K562 (cell line): ENCODE measurements at regions not wholly inside any gene's neighbourhood (a gene's known extent, or its start where the extent isn't known, plus 50 kb on each side); places are given as distances from the start of the nearest gene placed in this dataset.
A peak's percentile ranks its signal among the peaks of the same experiment; 100 is the strongest.

Experiments used
- ATAC-seq: fragments of 200-7000 bp; cut with Tn5 transposase; 3 replicates; pipeline ENCODE4 v1.9.1; 2020; ENCODE audit warnings: moderate library complexity
- BruUV-seq: library from RNA; stranded (reverse); fragments of 400-500 nt; replicated peaks from 2 replicates; lab custom pipeline; 2021; lab: Mats Ljungman, UMichigan
- CTCF ChIA-PET: fragments of 300-600 bp; formaldehyde crosslinking; extraction: SDS; loops from one replicate; lab custom pipeline; 2021; ENCODE audit warnings: low intra/inter-chr PET ratio; lab: Yijun Ruan, JAX
- POLR2A ChIA-PET: fragments of 300-600, 350-650 bp; sonication (Branson Sonifier 250); formaldehyde crosslinking; extraction: SDS; loops from one replicate; lab custom pipeline; 2021; ENCODE audit warnings: antibody characterized with exemption, inconsistent platforms; lab: Yijun Ruan, JAX
- DNase-seq, 4 experiments: peaks; one replicate each; pipeline versions ENCODE4 v3.0.0 to v3.0.0-alpha.2; 2011 to 2018; ENCODE audit warnings: low spot score in 3 of 4, mixed read lengths in 3 of 4; ENCODE audit errors: extremely low read depth in 1 of 4
- FAIRE-seq: peaks from 2 replicates; lab custom pipeline; 2011; peaks lifted over from hg19 to GRCh38; lab: Jason Lieb, UNC
- H2AFZ ChIP-seq: 2 replicates; pipeline ENCODE4 v1.6.0; 2011; ENCODE audit warnings: low read depth, low read length, control low read depth, inconsistent platforms
- H3K27ac ChIP-seq: fragments of 200-600 bp; 3 replicates; pipeline ENCODE4 v1.8.0; 2011; ENCODE audit warnings: low read depth, mild to moderate bottlenecking, control low read depth, inconsistent platforms, low read length, moderate library complexity, mixed read lengths; ENCODE audit errors: extremely low read depth
- H3K27me3 ChIP-seq, 2 experiments: fragments of 300-600 bp in 1 of 2; 2 replicates in 1 of 2; 3 replicates in 1 of 2; pipeline versions ENCODE4 v1.6.0 to v1.8.0; 2011; ENCODE audit warnings: inconsistent platforms in 2 of 2, low read length in 2 of 2, mild to moderate bottlenecking in 1 of 2, mixed read lengths in 1 of 2, moderate library complexity in 1 of 2; ENCODE audit not compliant: control insufficient read depth in 2 of 2, insufficient read depth in 2 of 2
- H3K36me3 ChIP-seq: fragments of 300-600 bp; 3 replicates; pipeline ENCODE4 v1.8.0; 2011; ENCODE audit warnings: mild to moderate bottlenecking, low read length, inconsistent platforms; ENCODE audit not compliant: control insufficient read depth, insufficient read depth
- H3K4me1 ChIP-seq, 2 experiments: fragments of 200-600 bp in 1 of 2; replicated peaks in 1 of 2; 2 replicates in 1 of 2; 3 replicates in 1 of 2; pipeline versions ENCODE4 v1.5.1 to v1.8.0; 2011; ENCODE audit warnings: inconsistent platforms in 2 of 2, low read length in 2 of 2, mild to moderate bottlenecking in 1 of 2, mixed read lengths in 1 of 2, moderate library complexity in 1 of 2; ENCODE audit not compliant: control insufficient read depth in 2 of 2, insufficient read depth in 2 of 2
- H3K4me2 ChIP-seq: 2 replicates; pipeline ENCODE4 v1.6.1; 2011; ENCODE audit warnings: low read length, control low read depth, inconsistent platforms, mixed read lengths; ENCODE audit not compliant: insufficient read depth
- H3K4me3 ChIP-seq: fragments of 200-600 bp; sonication (generic), shearing (Covaris generic); 2 replicates; pipeline ENCODE4 v1.5.1; 2016; ENCODE audit warnings: control low read depth, inconsistent platforms
- H3K79me2 ChIP-seq: fragments of 200-600 bp; 3 replicates; pipeline ENCODE4 v1.8.0; 2011; ENCODE audit warnings: low read length, inconsistent platforms; ENCODE audit not compliant: control insufficient read depth, insufficient read depth
- H3K9ac ChIP-seq, 2 experiments: 2 replicates each; pipeline versions ENCODE4 v1.6.0 to v1.6.1; 2011; ENCODE audit warnings: low read depth in 2 of 2, low read length in 2 of 2, control low read depth in 1 of 2, inconsistent platforms in 1 of 2, mild to moderate bottlenecking in 1 of 2, mixed read lengths in 1 of 2; ENCODE audit not compliant: insufficient read depth in 1 of 2
- H3K9me1 ChIP-seq: one replicate; pipeline ENCODE4 v1.6.0; 2011; ENCODE audit warnings: inconsistent platforms, mild to moderate bottlenecking, low read length, moderate library complexity; ENCODE audit not compliant: control insufficient read depth, insufficient read depth
- H3K9me3 ChIP-seq: replicated peaks from 2 replicates; pipeline ENCODE4 v1.5.1; 2011; ENCODE audit warnings: low read depth, low read length, inconsistent platforms; ENCODE audit not compliant: control insufficient read depth, insufficient read depth
- H4K20me1 ChIP-seq: replicated peaks from 2 replicates; pipeline ENCODE4 v1.6.1; 2011; ENCODE audit warnings: low read length, inconsistent platforms, mixed read lengths; ENCODE audit not compliant: control insufficient read depth, insufficient read depth
- MIER1 ChIP-seq: fragments of 450-650 bp; IDR thresholded peaks from 2 replicates; pipeline ENCODE4 v1.6.1; 2016; ENCODE audit warnings: antibody characterized with exemption, mild to moderate bottlenecking, low read depth
- NONO ChIP-seq, 2 experiments: fragments of 200-400 bp in 1 of 2; fragments of 450-650 bp in 1 of 2; formaldehyde crosslinking in 1 of 2; IDR thresholded peaks; 2 replicates each; pipeline ENCODE4 v1.6.1; 2017; ENCODE audit warnings: low read depth in 2 of 2, mild to moderate bottlenecking in 2 of 2, moderate library complexity in 2 of 2, low read length in 1 of 2
- REST ChIP-seq, 2 experiments: fragments of 450-650 bp; formaldehyde crosslinking in 1 of 2; IDR thresholded peaks; 2 replicates each; pipeline versions ENCODE4 v1.4.0 to v1.6.1; 2014 to 2020; ENCODE audit warnings: mild to moderate bottlenecking in 2 of 2, borderline replicate concordance in 1 of 2, low read depth in 1 of 2
- ZBTB40 ChIP-seq, 2 experiments: fragments of 450-650 bp in 1 of 2; sonication (generic) in 1 of 2; formaldehyde crosslinking in 1 of 2; IDR thresholded peaks; 2 replicates each; pipeline versions ENCODE4 v1.7.1 to v1.9.0; 2016 to 2022; ENCODE audit warnings: inconsistent platforms in 1 of 2, mild to moderate bottlenecking in 1 of 2, missing genetic modification reagents in 1 of 2
- ZNF583 ChIP-seq: fragments of 250-450 bp; sonication (Bioruptor Pico); IDR thresholded peaks from 2 replicates; pipeline ENCODE4 v1.4.0; 2020
- WGBS: fragments of 100-300 bp; shearing (Covaris generic); methylation state at CpG from one replicate; pipeline ENCODE4 v1.1.6; 2016; ENCODE audit warnings: low coverage, mixed read lengths; ENCODE audit not compliant: insufficient coverage; ENCODE audit errors: missing lambda C conversion rate; 5-methylcytosine and 5-hydroxymethylcytosine counted together
- in situ Hi-C: fragments of 300-500 bp; cut with MboI; formaldehyde crosslinking; loops from 4 replicates; pipeline ENCODE4 v1.15.0; 2018; ENCODE audit warnings: inconsistent platforms, mixed read lengths
- intact Hi-C: fragments of 100-400 bp; cut with micrococcal nuclease; formaldehyde crosslinking; loops from 2 replicates; pipeline ENCODE4 v1.14.2; 2022

DNA sequence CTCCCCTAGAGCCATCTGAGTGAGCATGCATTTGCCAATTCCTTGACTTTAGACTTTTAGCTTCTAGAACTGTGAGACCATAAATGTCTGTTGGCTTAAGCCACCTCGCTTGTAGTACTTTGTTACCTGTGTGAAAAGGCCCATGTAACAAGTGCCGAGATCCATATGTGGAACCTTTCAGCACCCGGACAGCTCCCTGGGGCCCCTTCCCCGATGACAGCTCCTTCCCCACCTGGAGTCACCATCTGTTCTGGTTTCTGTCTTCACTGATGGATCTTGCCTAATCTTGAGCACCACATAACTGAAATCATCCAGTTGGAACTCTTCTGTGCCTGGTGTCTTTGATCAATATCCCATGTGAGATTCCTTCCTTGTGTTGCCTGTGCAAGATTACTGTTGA, 78.9 kb upstream of the EEF2KMT start:
- no peaks in the 10 kb centered on the region for H3K4me1 ChIP-seq
- no peak overlapping the region for H2AFZ ChIP-seq
- 0% methylated on average over 4 of the region's 4 CpGs for WGBS
- no peaks in the 10 kb centered on the region for H4K20me1 ChIP-seq
- no peaks in the 10 kb centered on the region for H3K79me2 ChIP-seq
- H3K4me3 ChIP-seq, result no peak overlapping the region
- no peak overlapping the region for H3K9ac ChIP-seq
- intact Hi-C loops (no loop called here), in situ Hi-C loops (no loop called here)
- H3K36me3 ChIP-seq, result no peaks in the 10 kb centered on the region
- no peak overlapping the region for H3K4me2 ChIP-seq
- no TSS peak for BruUV-seq
- no peaks in the 10 kb centered on the region for H3K27me3 ChIP-seq
- no peaks in the 10 kb centered on the region for H3K9me1 ChIP-seq
- H3K9me3 ChIP-seq, result no peaks in the 10 kb centered on the region
- ChIA-PET POLR2A (no interaction called here), CTCF (no interaction called here)
- FAIRE-seq (no peak), ATAC-seq (no peak), DNase-seq (no peak)
- H3K27ac ChIP-seq, result no peak overlapping the region
- TF ChIP-seq ZNF583 (no peak), MIER1 (0 out of 2 replicates have a peak, but pooled peaks have one; percentile 57), REST (IDR thresholded peaks at IDR 0.05; ENCODE audit: borderline replicate concordance) (peak; percentile 86), REST (CRISPR knock-in tag; IDR thresholded peaks at IDR 0.05; ENCODE audit: low read depth) (no peak), ZBTB40 (IDR thresholded peaks at IDR 0.05) (no peak), ZBTB40 (CRISPR knock-in tag; IDR thresholded peaks at IDR 0.05) (no peak), NONO (IDR thresholded peaks at IDR 0.05; ENCODE audit: low read depth in 2 of 2, low read length in 1 of 2) (no peak)
